SU-DHL-6 (cell line): ENCODE measurements at regions not wholly inside any gene's neighbourhood (a gene's known extent, or its start where the extent isn't known, plus 50 kb on each side); places are given as distances from the start of the nearest gene placed in this dataset.

Experiments
- H2AFZ ChIP-seq: fragments of 200-600 bp; sonication (generic); 2 replicates; pipeline ENCODE4 v1.6.1; 2014; ENCODE audit warnings: low read depth, mild to moderate bottlenecking, moderate library complexity, mixed read lengths, antibody characterized with exemption, low read length; ENCODE audit not compliant: severe bottlenecking
- H3F3A ChIP-seq: fragments of 200-600 bp; shearing (Covaris generic); 2 replicates; pipeline ENCODE4 v1.6.0; 2016; ENCODE audit warnings: antibody characterized with exemption, mild to moderate bottlenecking; ENCODE audit not compliant: insufficient read depth
- H3K27ac ChIP-seq: fragments of 200-600 bp; sonication (generic); 2 replicates; pipeline ENCODE4 v1.5.1; 2016; ENCODE audit warnings: low read depth, mild to moderate bottlenecking, low read length, moderate library complexity, mixed read lengths
- H3K27me3 ChIP-seq: fragments of 200-600 bp; sonication (generic), shearing (Covaris generic); 2 replicates; pipeline ENCODE4 v1.6.0; 2014; ENCODE audit warnings: mild to moderate bottlenecking, low read length
- H3K36me3 ChIP-seq: fragments of 200-600 bp; sonication (generic); 2 replicates; pipeline ENCODE4 v1.6.1; 2014; ENCODE audit warnings: mild to moderate bottlenecking, low read length, mixed read lengths
- H3K4me2 ChIP-seq: fragments of 300-600, 200-600 bp; shearing (Covaris generic), sonication (generic); 2 replicates; pipeline ENCODE4 v1.6.0; 2014; ENCODE audit warnings: low read length, low read depth, mild to moderate bottlenecking; ENCODE audit not compliant: poor library complexity, severe bottlenecking
- H3K4me3 ChIP-seq: fragments of 200-600 bp; sonication (generic); 2 replicates; pipeline ENCODE4 v1.5.1; 2014; ENCODE audit warnings: antibody characterized with exemption, low read length, mild to moderate bottlenecking, mixed read lengths; ENCODE audit not compliant: insufficient read depth, poor library complexity, severe bottlenecking
- H3K79me2 ChIP-seq: fragments of 200-600 bp; sonication (generic); 2 replicates; pipeline ENCODE4 v1.6.1; 2014; ENCODE audit warnings: mild to moderate bottlenecking, low read length, moderate library complexity; ENCODE audit not compliant: insufficient read depth
- H3K9ac ChIP-seq: fragments of 200-600 bp; sonication (generic); 2 replicates; pipeline ENCODE4 v1.7.0; 2014; ENCODE audit warnings: mild to moderate bottlenecking, low read length
- H3K9me2 ChIP-seq: fragments of 200-600 bp; sonication (generic); replicated peaks from 2 replicates; pipeline ENCODE4 v1.6.1; 2014; ENCODE audit warnings: low read length; ENCODE audit not compliant: insufficient read depth
- H3K9me3 ChIP-seq: fragments of 200-600 bp; sonication (generic); 2 replicates; pipeline ENCODE4 v1.6.1; 2014; ENCODE audit warnings: low read length, mixed read lengths; ENCODE audit not compliant: insufficient read depth
- H4K20me1 ChIP-seq: fragments of 200-600 bp; sonication (generic); 2 replicates; pipeline ENCODE4 v1.6.1; 2014; ENCODE audit warnings: low read depth, mild to moderate bottlenecking, antibody characterized with exemption, low read length, moderate library complexity, mixed read lengths
- EZH2phosphoT487 ChIP-seq: fragments of 200-600 bp; sonication (generic), shearing (Covaris generic); conservative IDR thresholded peaks from 2 replicates; pipeline ENCODE4 v1.6.1; 2018; ENCODE audit warnings: mild to moderate bottlenecking, antibody characterized with exemption, low read length, moderate library complexity, mixed read lengths
- TF ChIP-seq, protein P1 (sequence below): fragments of 200-600 bp; sonication (generic); IDR thresholded peaks from one replicate; pipeline ENCODE4 v1.5.1; 2017; ENCODE audit warnings: antibody characterized with exemption, mild to moderate bottlenecking, low read length, moderate library complexity; ENCODE audit not compliant: insufficient read depth, poor library complexity, severe bottlenecking

GRCh38 chr13:97844151-97844550 is 109.3 kb upstream of the IPO5 start:
- no peaks in the 10 kb centered on the region for H3F3A ChIP-seq
- H3K9me2 ChIP-seq: no peaks in the 10 kb centered on the region
- no peaks in the 10 kb centered on the region; the same call in 1 of the 2 replicates for H3K27me3 ChIP-seq
- no peak overlapping the region for H3K9ac ChIP-seq
- no peak overlapping the region for H3K4me3 ChIP-seq
- no peak for TF ChIP-seq EZH2phosphoT487
- TF ChIP-seq, protein P1, sequence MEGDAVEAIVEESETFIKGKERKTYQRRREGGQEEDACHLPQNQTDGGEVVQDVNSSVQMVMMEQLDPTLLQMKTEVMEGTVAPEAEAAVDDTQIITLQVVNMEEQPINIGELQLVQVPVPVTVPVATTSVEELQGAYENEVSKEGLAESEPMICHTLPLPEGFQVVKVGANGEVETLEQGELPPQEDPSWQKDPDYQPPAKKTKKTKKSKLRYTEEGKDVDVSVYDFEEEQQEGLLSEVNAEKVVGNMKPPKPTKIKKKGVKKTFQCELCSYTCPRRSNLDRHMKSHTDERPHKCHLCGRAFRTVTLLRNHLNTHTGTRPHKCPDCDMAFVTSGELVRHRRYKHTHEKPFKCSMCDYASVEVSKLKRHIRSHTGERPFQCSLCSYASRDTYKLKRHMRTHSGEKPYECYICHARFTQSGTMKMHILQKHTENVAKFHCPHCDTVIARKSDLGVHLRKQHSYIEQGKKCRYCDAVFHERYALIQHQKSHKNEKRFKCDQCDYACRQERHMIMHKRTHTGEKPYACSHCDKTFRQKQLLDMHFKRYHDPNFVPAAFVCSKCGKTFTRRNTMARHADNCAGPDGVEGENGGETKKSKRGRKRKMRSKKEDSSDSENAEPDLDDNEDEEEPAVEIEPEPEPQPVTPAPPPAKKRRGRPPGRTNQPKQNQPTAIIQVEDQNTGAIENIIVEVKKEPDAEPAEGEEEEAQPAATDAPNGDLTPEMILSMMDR: no peak
- H3K27ac ChIP-seq: no peak overlapping the region
- H4K20me1 ChIP-seq: no peaks in the 10 kb centered on the region
- H3K4me2 ChIP-seq: no peak overlapping the region
- no peaks in the 10 kb centered on the region for H3K9me3 ChIP-seq
- H3K79me2 ChIP-seq: no peaks in the 10 kb centered on the region
- no peak overlapping the region for H2AFZ ChIP-seq
- no peaks in the 10 kb centered on the region for H3K36me3 ChIP-seq

GRCh38 chr13:97848886-97849285 is 104.6 kb upstream of the IPO5 start:
- no peak overlapping the region for H2AFZ ChIP-seq
- TF ChIP-seq, protein P1: no peak
- TF ChIP-seq EZH2phosphoT487: no peak

DNA sequence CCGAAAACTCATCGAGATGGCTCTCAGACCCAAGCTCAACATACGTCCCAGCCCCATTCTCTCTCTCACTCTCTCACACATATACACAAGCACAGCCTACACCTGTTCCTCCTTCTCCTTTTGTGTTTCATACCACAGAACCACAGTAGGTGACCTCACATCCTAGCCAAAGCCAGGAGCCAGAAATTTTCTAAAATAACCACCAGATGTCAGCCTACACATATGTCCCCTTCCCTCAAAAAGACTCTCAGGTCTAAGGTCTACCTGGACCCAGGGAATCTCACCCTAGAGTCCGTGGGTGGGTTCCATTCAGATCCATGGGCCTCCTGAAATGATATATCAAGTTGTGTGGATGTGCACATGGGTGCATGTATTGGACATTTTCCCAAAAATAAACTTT is 104.2 kb upstream of the IPO5 start:
- TF ChIP-seq, protein P1: no peak
- TF ChIP-seq EZH2phosphoT487: no peak
- Histone ChIP-seq H3K9me3 (no peaks in the 10 kb centered on the region), H3K4me2 (no peak overlapping the region), H3K27ac (no peak overlapping the region), H3K36me3 (no peaks in the 10 kb centered on the region), H3K27me3 (no peaks in the 10 kb centered on the region), H3F3A (no peaks in the 10 kb centered on the region), H3K9ac (no peak overlapping the region), H3K4me3 (no peak overlapping the region), H3K9me2 (no peaks in the 10 kb centered on the region), H2AFZ (no peak overlapping the region), H3K79me2 (no peaks in the 10 kb centered on the region), H4K20me1 (no peaks in the 10 kb centered on the region)

More at GRCh38 chr13:97848886-97849285, 104.6 kb upstream of the IPO5 start:
- Histone ChIP-seq H3K9me2 (no peaks in the 10 kb centered on the region), H3K27me3 (no peaks in the 10 kb centered on the region), H3K36me3 (no peaks in the 10 kb centered on the region), H3K9ac (no peak overlapping the region), H3F3A (no peaks in the 10 kb centered on the region), H4K20me1 (no peaks in the 10 kb centered on the region), H3K9me3 (no peaks in the 10 kb centered on the region), H3K4me2 (no peak overlapping the region), H3K79me2 (no peaks in the 10 kb centered on the region), H3K27ac (no peak overlapping the region), H3K4me3 (no peak overlapping the region)

GRCh38 chr13:97851269-97851668 is 102.2 kb upstream of the IPO5 start:
- Histone ChIP-seq H3K27me3 (no peaks in the 10 kb centered on the region), H3K9me3 (no peaks in the 10 kb centered on the region), H3K9ac (no peak overlapping the region), H3K36me3 (no peaks in the 10 kb centered on the region), H2AFZ (no peak overlapping the region), H3K9me2 (no peaks in the 10 kb centered on the region), H4K20me1 (no peaks in the 10 kb centered on the region), H3F3A (no peaks in the 10 kb centered on the region), H3K4me2 (no peak overlapping the region), H3K79me2 (no peaks in the 10 kb centered on the region), H3K27ac (no peak overlapping the region), H3K4me3 (no peak overlapping the region)
- TF ChIP-seq, protein P1: no peak
- TF ChIP-seq EZH2phosphoT487: no peak
